ENCODE measurements at regions not wholly inside any gene's neighbourhood (a gene's known extent, or its start where the extent isn't known, plus 50 kb on each side); places are given as distances from the start of the nearest gene placed in this dataset.

DNA sequence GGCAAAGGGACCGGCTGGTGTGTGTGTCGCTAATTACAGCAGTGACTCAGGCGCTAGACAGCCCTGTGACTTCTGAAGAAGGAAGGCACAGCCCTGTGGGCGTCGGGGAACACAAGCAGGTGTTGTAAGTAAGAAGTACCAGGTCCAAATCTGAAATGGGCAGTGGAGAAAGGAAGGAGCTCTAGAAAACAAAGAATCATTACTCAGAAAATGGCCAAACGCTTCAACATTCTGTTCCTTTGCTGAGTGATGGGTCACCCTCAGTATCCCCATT, 106.8 kb downstream of the PXDC1 start:
- ChIA-PET POLR2A (no interaction called here), CTCF (no interaction called here)
- TF ChIP-seq, protein P1, sequence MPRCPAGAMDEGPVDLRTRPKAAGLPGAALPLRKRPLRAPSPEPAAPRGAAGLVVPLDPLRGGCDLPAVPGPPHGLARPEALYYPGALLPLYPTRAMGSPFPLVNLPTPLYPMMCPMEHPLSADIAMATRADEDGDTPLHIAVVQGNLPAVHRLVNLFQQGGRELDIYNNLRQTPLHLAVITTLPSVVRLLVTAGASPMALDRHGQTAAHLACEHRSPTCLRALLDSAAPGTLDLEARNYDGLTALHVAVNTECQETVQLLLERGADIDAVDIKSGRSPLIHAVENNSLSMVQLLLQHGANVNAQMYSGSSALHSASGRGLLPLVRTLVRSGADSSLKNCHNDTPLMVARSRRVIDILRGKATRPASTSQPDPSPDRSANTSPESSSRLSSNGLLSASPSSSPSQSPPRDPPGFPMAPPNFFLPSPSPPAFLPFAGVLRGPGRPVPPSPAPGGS (IDR thresholded peaks at IDR 0.05): no peak
- no peak for TF ChIP-seq CHD2 (IDR thresholded peaks at IDR 0.05; ENCODE audit: low read length, partially characterized antibody)
- no peak for TF ChIP-seq ZFP36 (IDR thresholded peaks at IDR 0.05; ENCODE audit: borderline replicate concordance, partially characterized antibody)
- TF ChIP-seq KDM5A (IDR thresholded peaks at IDR 0.05): no peak
- WGBS (ENCODE audit: missing lambda C conversion rate): 63% methylated on average over 6 of the region's 6 CpGs
- no peaks in the 10 kb centered on the region for H3K9me3 ChIP-seq
- no peak overlapping the region for H3K27ac ChIP-seq
- H3K4me1 ChIP-seq: no peaks in the 10 kb centered on the region
- no peak for DNase-seq (ENCODE audit: low read depth in 1 of 2, low spot score in 1 of 2)
- H3K4me3 ChIP-seq: no peak overlapping the region
- no peak overlapping the region for H3K4me2 ChIP-seq
- FAIRE-seq: no peak
- ATAC-seq: no peak

DNA sequence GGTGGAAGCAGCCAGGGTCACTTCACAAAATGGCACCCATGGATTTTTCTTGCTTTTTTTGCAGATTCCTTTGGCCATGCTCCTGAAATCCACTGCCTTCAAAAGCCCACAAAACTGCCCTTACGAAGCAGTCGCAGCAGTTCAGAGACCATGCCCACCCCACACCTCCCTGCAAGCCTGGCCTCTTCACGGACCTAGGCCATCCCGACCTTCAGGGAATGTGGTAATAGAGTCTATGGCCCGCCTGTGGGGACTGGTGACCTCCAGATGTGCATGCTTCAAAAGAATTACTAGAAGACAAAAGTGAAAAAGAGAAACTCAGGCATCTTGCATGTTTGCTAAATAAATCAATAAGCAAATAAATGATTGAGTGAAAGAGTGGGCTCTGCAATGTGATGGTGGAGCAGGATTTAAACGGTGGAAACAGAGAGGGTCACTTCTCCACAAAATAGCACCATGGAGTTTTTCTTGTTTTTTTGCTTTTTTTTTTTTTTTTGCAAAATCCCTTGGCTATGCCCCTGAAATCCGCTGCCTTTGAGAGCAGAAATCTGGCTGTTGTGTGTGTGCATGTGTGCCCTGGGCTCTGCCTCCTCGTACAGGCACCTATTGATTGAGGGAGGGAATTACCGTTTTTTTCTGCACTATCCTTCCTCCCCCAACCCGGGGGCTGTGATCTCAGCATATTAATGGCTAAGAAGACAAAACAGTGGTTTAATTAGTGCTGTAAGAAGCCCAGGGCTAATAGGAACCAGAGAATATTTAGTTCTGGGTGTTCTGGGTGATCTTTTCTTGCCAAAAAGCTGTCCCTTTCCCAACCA, 107.4 kb downstream of the PXDC1 start:
- ChIA-PET CTCF (no interaction called here), POLR2A (no interaction called here)
- TF ChIP-seq SMC3 (IDR thresholded peaks at IDR 0.05): no peak
- no peak for TF ChIP-seq KDM1A (IDR thresholded peaks at IDR 0.05; ENCODE audit: low read depth)
- TF ChIP-seq FOXS1 (CRISPR knock-in tag; IDR thresholded peaks at IDR 0.05): no peak
- no peak for TF ChIP-seq BHLHE40 (IDR thresholded peaks at IDR 0.05; ENCODE audit: low read depth, low read length)
- no peaks in the 10 kb centered on the region for H3K4me1 ChIP-seq
- WGBS (ENCODE audit: missing lambda C conversion rate): 77% methylated on average over 10 of the region's 10 CpGs
- no peaks in the 10 kb centered on the region for H3K9me3 ChIP-seq
- H3K4me2 ChIP-seq: no peak overlapping the region
- no peak overlapping the region for H3K4me3 ChIP-seq
- FAIRE-seq (no peak), DNase-seq (ENCODE audit: low read depth in 1 of 2, low spot score in 1 of 2) (no peak), ATAC-seq (no peak)
- H3K27ac ChIP-seq: no peak overlapping the region

DNA sequence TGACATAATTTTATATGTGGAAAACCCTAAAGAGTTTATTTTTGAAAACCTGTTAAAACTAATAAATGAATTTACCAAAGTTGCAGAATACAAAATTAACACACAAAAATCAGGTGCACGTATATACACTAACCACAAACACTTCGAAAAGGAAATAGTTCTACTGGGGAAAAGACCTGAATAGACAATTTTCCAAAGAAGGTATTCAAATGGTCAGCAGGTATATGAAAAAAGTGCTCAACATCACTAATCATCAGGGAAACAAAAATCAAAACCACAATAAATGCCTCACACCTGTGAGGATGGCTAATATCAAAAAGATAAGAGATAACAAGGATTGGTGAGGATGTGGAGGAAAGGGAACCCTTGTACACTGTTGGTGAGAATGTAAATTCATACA, 110.6 kb downstream of the PXDC1 start:
- no peak for FAIRE-seq
- H3K4me1 ChIP-seq: no peaks in the 10 kb centered on the region
- H3K9me3 ChIP-seq: no peaks in the 10 kb centered on the region
- ChIA-PET POLR2A (no interaction called here), CTCF (no interaction called here)
- no peak overlapping the region for H3K4me3 ChIP-seq
- H3K4me2 ChIP-seq: no peak overlapping the region
- 63% methylated on average over 2 of the region's 2 CpGs for WGBS (ENCODE audit: missing lambda C conversion rate)
- H3K27ac ChIP-seq: no peak overlapping the region
- TF ChIP-seq NPAS2 (CRISPR knock-in tag; IDR thresholded peaks at IDR 0.05; ENCODE audit: borderline replicate concordance) (no peak), MAFK (IDR thresholded peaks at IDR 0.05; ENCODE audit: partially characterized antibody) (peak; percentile 8), FOXS1 (CRISPR knock-in tag; IDR thresholded peaks at IDR 0.05) (no peak), TFCP2L1 (CRISPR knock-in tag; IDR thresholded peaks at IDR 0.05) (no peak), SREBF2 (IDR thresholded peaks at IDR 0.05) (no peak)
- DNase-seq (ENCODE audit: low read depth in 1 of 2, low spot score in 1 of 2): no peak
- ATAC-seq: no peak

DNA sequence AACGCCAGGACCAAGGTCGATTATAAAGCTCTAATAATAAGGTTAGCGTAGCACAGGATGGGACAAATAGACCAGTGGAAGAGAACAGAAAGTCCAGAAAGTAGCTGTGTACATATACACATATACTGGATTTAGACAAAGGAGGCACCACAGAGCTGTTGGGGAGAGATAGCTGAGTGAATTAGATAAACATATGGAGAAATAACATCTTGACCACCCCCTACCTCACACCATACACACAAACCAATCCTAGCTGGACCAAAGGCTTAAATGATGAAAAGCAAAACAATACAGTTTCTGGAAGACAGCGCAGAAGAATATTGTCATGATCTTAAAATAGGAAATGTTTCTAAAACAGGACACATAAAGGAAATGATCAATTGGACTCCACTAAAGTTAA, 112.9 kb downstream of the PXDC1 start:
- no peak for ATAC-seq
- WGBS (ENCODE audit: missing lambda C conversion rate): 73% methylated on average over 4 of the region's 4 CpGs
- CTCF ChIA-PET: no interaction called here
- H3K27ac ChIP-seq: no peak overlapping the region
- no peaks in the 10 kb centered on the region for H3K9me3 ChIP-seq
- FAIRE-seq: no peak
- DNase-seq (ENCODE audit: low read depth in 1 of 2, low spot score in 1 of 2): no peak
- H3K4me2 ChIP-seq: no peak overlapping the region
- POLR2A ChIA-PET: no interaction called here
- TF ChIP-seq, protein P2, sequence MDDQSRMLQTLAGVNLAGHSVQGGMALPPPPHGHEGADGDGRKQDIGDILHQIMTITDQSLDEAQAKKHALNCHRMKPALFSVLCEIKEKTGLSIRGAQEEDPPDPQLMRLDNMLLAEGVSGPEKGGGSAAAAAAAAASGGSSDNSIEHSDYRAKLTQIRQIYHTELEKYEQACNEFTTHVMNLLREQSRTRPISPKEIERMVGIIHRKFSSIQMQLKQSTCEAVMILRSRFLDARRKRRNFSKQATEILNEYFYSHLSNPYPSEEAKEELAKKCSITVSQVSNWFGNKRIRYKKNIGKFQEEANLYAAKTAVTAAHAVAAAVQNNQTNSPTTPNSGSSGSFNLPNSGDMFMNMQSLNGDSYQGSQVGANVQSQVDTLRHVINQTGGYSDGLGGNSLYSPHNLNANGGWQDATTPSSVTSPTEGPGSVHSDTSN (IDR thresholded peaks at IDR 0.05): no peak
- no peak for TF ChIP-seq HOXA7 (CRISPR knock-in tag; IDR thresholded peaks at IDR 0.05)
- no peak for TF ChIP-seq RFX5 (IDR thresholded peaks at IDR 0.05)
- TF ChIP-seq ESRRA (IDR thresholded peaks at IDR 0.05; ENCODE audit: borderline replicate concordance, low read length): no peak
- TF ChIP-seq, protein P1 (IDR thresholded peaks at IDR 0.05): no peak
- TF ChIP-seq MAFK (IDR thresholded peaks at IDR 0.05; ENCODE audit: partially characterized antibody): no peak
- TF ChIP-seq EHMT2 (IDR thresholded peaks at IDR 0.05; ENCODE audit: low read depth): no peak
- TF ChIP-seq SMC3 (IDR thresholded peaks at IDR 0.05): no peak
- no peak for TF ChIP-seq PHF8 (IDR thresholded peaks at IDR 0.05; ENCODE audit: borderline replicate concordance, low read depth)
- TF ChIP-seq, protein P3, sequence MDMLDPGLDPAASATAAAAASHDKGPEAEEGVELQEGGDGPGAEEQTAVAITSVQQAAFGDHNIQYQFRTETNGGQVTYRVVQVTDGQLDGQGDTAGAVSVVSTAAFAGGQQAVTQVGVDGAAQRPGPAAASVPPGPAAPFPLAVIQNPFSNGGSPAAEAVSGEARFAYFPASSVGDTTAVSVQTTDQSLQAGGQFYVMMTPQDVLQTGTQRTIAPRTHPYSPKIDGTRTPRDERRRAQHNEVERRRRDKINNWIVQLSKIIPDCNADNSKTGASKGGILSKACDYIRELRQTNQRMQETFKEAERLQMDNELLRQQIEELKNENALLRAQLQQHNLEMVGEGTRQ (IDR thresholded peaks at IDR 0.05): no peak
- no peak for TF ChIP-seq MYC (IDR thresholded peaks at IDR 0.05; ENCODE audit: borderline replicate concordance, low read length)
- TF ChIP-seq FOSB (CRISPR knock-in tag; IDR thresholded peaks at IDR 0.05): no peak
- no peak for TF ChIP-seq SREBF2 (IDR thresholded peaks at IDR 0.05)
- TF ChIP-seq, protein P4, sequence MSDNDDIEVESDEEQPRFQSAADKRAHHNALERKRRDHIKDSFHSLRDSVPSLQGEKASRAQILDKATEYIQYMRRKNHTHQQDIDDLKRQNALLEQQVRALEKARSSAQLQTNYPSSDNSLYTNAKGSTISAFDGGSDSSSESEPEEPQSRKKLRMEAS (IDR thresholded peaks at IDR 0.05): no peak
- no peak for TF ChIP-seq POLR2AphosphoS2 (conservative IDR thresholded peaks at IDR 0.05; ENCODE audit: low read length)
- TF ChIP-seq, protein P5, sequence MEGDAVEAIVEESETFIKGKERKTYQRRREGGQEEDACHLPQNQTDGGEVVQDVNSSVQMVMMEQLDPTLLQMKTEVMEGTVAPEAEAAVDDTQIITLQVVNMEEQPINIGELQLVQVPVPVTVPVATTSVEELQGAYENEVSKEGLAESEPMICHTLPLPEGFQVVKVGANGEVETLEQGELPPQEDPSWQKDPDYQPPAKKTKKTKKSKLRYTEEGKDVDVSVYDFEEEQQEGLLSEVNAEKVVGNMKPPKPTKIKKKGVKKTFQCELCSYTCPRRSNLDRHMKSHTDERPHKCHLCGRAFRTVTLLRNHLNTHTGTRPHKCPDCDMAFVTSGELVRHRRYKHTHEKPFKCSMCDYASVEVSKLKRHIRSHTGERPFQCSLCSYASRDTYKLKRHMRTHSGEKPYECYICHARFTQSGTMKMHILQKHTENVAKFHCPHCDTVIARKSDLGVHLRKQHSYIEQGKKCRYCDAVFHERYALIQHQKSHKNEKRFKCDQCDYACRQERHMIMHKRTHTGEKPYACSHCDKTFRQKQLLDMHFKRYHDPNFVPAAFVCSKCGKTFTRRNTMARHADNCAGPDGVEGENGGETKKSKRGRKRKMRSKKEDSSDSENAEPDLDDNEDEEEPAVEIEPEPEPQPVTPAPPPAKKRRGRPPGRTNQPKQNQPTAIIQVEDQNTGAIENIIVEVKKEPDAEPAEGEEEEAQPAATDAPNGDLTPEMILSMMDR (IDR thresholded peaks at IDR 0.05): no peak
- no peak for TF ChIP-seq HOXB5 (CRISPR knock-in tag; IDR thresholded peaks at IDR 0.05)
- no peak overlapping the region for H3K4me3 ChIP-seq
- H3K4me1 ChIP-seq: no peaks in the 10 kb centered on the region
